Astrocyte of the cerebellum (primary cell): ENCODE measurements at regions not wholly inside any gene's neighbourhood (a gene's known extent, or its start where the extent isn't known, plus 50 kb on each side); places are given as distances from the start of the nearest gene placed in this dataset.
"Not testable (repeated sequence)": the region's sequence is repeated elsewhere in the genome, so short reads cannot be mapped to it uniquely, and the experiment has no call there.

Source experiments
- DNase-seq: peaks from one replicate; pipeline ENCODE4 v3.0.0-alpha.2; 2011; ENCODE audit warnings: low read depth
- H3K4me3 ChIP-seq: 2 replicates; pipeline ENCODE4 v1.5.1; 2011; ENCODE audit warnings: mild to moderate bottlenecking, low read depth, low read length, moderate library complexity
- CTCF ChIP-seq: IDR thresholded peaks from 2 replicates; pipeline ENCODE4 v1.5.1; 2012; ENCODE audit warnings: low read length, low read depth, moderate library complexity, mild to moderate bottlenecking; ENCODE audit errors: missing control alignments
- in situ Hi-C: cut with HindIII; loops from 2 replicates; pipeline ENCODE4 v1.10.0; 2017; ENCODE audit warnings: low sequenced_read_pairs

GRCh38 chr6:19569563-19569962, 267.6 kb upstream of the ID4 start:
- in situ Hi-C loops = no loop called here
- no peak for DNase-seq
- no peak overlapping the region for H3K4me3 ChIP-seq
- no peak for TF ChIP-seq CTCF

GRCh38 chr6:19571176-19571575, 266.0 kb upstream of the ID4 start:
- in situ Hi-C loops = no loop called here
- no peak for TF ChIP-seq CTCF
- no peak for DNase-seq
- no peak overlapping the region for H3K4me3 ChIP-seq

- in situ Hi-C loops = no loop called here
- no peak for TF ChIP-seq CTCF
- DNase-seq = no peak
Measured at GRCh38 chr6:19578481-19578880, 258.7 kb upstream of the ID4 start.

GRCh38 chr6:19584207-19584606, 253.0 kb upstream of the ID4 start:
- DNase-seq, H3K4me3 ChIP-seq, in situ Hi-C loops: not testable (repeated sequence)

More at GRCh38 chr6:19578481-19578880, 258.7 kb upstream of the ID4 start:
- no peak overlapping the region for H3K4me3 ChIP-seq

- no peak overlapping the region for H3K4me3 ChIP-seq
- DNase-seq = no peak
- TF ChIP-seq CTCF = no peak
- in situ Hi-C loops = no loop called here
Measured at GRCh38 chr6:19587238-19587942, 249.8 kb upstream of the ID4 start.

GRCh38 chr6:19590501-19591131, 246.6 kb upstream of the ID4 start:
- no peak for TF ChIP-seq CTCF
- H3K4me3 ChIP-seq = no peak overlapping the region
- in situ Hi-C loops = no loop called here
- no peak for DNase-seq

GRCh38 chr6:19597809-19598320, 239.3 kb upstream of the ID4 start:
- TF ChIP-seq CTCF = no peak
- DNase-seq = no peak
- H3K4me3 ChIP-seq = no peak overlapping the region
- in situ Hi-C loops = no loop called here
